ENCODE measurements at regions not wholly inside any gene's neighbourhood (a gene's known extent, or its start where the extent isn't known, plus 50 kb on each side); places are given as distances from the start of the nearest gene placed in this dataset.

- TF ChIP-seq, protein P1, sequence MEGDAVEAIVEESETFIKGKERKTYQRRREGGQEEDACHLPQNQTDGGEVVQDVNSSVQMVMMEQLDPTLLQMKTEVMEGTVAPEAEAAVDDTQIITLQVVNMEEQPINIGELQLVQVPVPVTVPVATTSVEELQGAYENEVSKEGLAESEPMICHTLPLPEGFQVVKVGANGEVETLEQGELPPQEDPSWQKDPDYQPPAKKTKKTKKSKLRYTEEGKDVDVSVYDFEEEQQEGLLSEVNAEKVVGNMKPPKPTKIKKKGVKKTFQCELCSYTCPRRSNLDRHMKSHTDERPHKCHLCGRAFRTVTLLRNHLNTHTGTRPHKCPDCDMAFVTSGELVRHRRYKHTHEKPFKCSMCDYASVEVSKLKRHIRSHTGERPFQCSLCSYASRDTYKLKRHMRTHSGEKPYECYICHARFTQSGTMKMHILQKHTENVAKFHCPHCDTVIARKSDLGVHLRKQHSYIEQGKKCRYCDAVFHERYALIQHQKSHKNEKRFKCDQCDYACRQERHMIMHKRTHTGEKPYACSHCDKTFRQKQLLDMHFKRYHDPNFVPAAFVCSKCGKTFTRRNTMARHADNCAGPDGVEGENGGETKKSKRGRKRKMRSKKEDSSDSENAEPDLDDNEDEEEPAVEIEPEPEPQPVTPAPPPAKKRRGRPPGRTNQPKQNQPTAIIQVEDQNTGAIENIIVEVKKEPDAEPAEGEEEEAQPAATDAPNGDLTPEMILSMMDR (IDR thresholded peaks at IDR 0.05): peak in 1 of 6 experiments; percentile 13
- TF ChIP-seq POLR2A (IDR thresholded peaks at IDR 0.05): no peak
These were observed 325.0 kb upstream of the ESRRG start for GRCh38 chr1:217048104-217048707.
